Lung (tissue), 11 donors: ENCODE measurements at regions not wholly inside any gene's neighbourhood (a gene's known extent, or its start where the extent isn't known, plus 50 kb on each side); places are given as distances from the start of the nearest gene placed in this dataset.

Experiments
- ATAC-seq: fragments of 200-7000 bp; cut with Tn5 transposase; one replicate; pipeline ENCODE4 v1.9.1; 2020; ENCODE audit warnings: moderate number of reproducible peaks; ENCODE audit not compliant: insufficient read depth, low FRiP score
- DNase-seq, 3 donors: peaks; one replicate each; pipeline ENCODE4 v3.0.0-alpha.2; 2013 to 2017
- H3K27ac ChIP-seq, 2 donors: one replicate each; pipeline ENCODE4 v1.5.1; 2013; ENCODE audit warnings: mild to moderate bottlenecking in 2 of 2, moderate library complexity in 2 of 2, control low read depth in 1 of 2, inconsistent platforms in 1 of 2, low read depth in 1 of 2, low read length in 1 of 2
- H3K27me3 ChIP-seq, 3 donors: one replicate each; pipeline ENCODE4 v1.5.1; 2013; ENCODE audit warnings: low read length in 2 of 3; ENCODE audit not compliant: control insufficient read depth in 3 of 3, insufficient read depth in 3 of 3
- H3K36me3 ChIP-seq, 4 donors: one replicate each; pipeline ENCODE4 v1.5.1; 2013; ENCODE audit warnings: low read length in 4 of 4, mild to moderate bottlenecking in 1 of 4, moderate library complexity in 1 of 4; ENCODE audit not compliant: control insufficient read depth in 4 of 4, insufficient read depth in 4 of 4
- H3K4me1 ChIP-seq, 5 donors: one replicate each; pipeline ENCODE4 v1.5.1; 2013; ENCODE audit warnings: low read length in 5 of 5, mild to moderate bottlenecking in 2 of 5, moderate library complexity in 1 of 5; ENCODE audit not compliant: control insufficient read depth in 5 of 5, insufficient read depth in 5 of 5
- H3K4me3 ChIP-seq: one replicate; pipeline ENCODE4 v1.5.1; 2013; ENCODE audit warnings: mild to moderate bottlenecking, control low read depth, moderate library complexity
- H3K9ac ChIP-seq, 2 donors: one replicate each; pipeline ENCODE4 v1.5.1; 2013; ENCODE audit warnings: low read length in 2 of 2, control low read depth in 1 of 2; ENCODE audit not compliant: insufficient read depth in 1 of 2
- H3K9me3 ChIP-seq, 4 donors: one replicate each; pipeline ENCODE4 v1.5.1; 2013; ENCODE audit warnings: low read length in 3 of 4, mild to moderate bottlenecking in 1 of 4, moderate library complexity in 1 of 4; ENCODE audit not compliant: control insufficient read depth in 4 of 4, insufficient read depth in 3 of 4
- CTCF ChIP-seq: IDR thresholded peaks from 2 replicates; pipeline ENCODE4 v1.5.1; 2012; ENCODE audit warnings: mild to moderate bottlenecking; ENCODE audit errors: control extremely low read depth, extremely low read depth
- WGBS, 2 donors: extraction: QIAGEN DNeasy Blood & Tissue Kit; methylation state at CpG; one replicate each; pipeline ENCODE4 v1.1.7; 2013; 5-methylcytosine and 5-hydroxymethylcytosine counted together
- donor health status: control.
- donor health status: control.
- donor health status: Bipolar disorder and iron deficiency.
- donor health status: healthy.
- donor health status: DM: yes; HTN: yes; CAD: no.

- no peak for ATAC-seq
- Histone ChIP-seq H3K36me3 (no peaks in the 10 kb centered on the region), H3K4me1 (no peaks in the 10 kb centered on the region), H3K9ac (no peak overlapping the region), H3K9me3 (peaks cover 0 to 4% (median 0%) of the 10 kb centered on the region in 4 donors), H3K27me3 (no peaks in the 10 kb centered on the region), H3K4me3 (no peak overlapping the region), H3K27ac (no peak overlapping the region)
- TF ChIP-seq CTCF: no peak
- whole genome bisulfite sequencing, 2 donors: 46 to 56% methylated on average over 1 of the region's 1 CpG
- DNase-seq: no peak
These were observed 665.1 kb downstream of the RNF144B start for GRCh38 chr6:19052219-19052618.

- Histone ChIP-seq H3K4me3 (no peak overlapping the region), H3K9ac (no peak overlapping the region), H3K36me3 (no peaks in the 10 kb centered on the region), H3K27me3 (no peaks in the 10 kb centered on the region), H3K27ac (no peak overlapping the region), H3K9me3 (peaks cover 0 to 7% (median 1%) of the 10 kb centered on the region in 4 donors), H3K4me1 (no peaks in the 10 kb centered on the region)
- DNase-seq (peak in 2 of 3 donors; percentile 17 to 36), ATAC-seq (no peak)
- no peak for TF ChIP-seq CTCF
- 68 to 70% methylated on average over 4 of the region's 4 CpGs for WGBS, 2 donors
These were observed 672.0 kb downstream of the RNF144B start for GRCh38 chr6:19059102-19059501.

- DNase-seq (peak in 2 of 3 donors; percentile 26 to 45), ATAC-seq (no peak)
- peaks cover 0 to 5% (median 2%) of the 10 kb centered on the region in 4 donors for H3K9me3 ChIP-seq
- H3K36me3 ChIP-seq: no peaks in the 10 kb centered on the region
- no peak overlapping the region for H3K9ac ChIP-seq
- no peaks in the 10 kb centered on the region for H3K27me3 ChIP-seq
- no peak for TF ChIP-seq CTCF
- 80 to 88% methylated on average over 3 of the region's 3 CpGs for WGBS, 2 donors
- H3K4me1 ChIP-seq: peaks cover 0 to 6% (median 0%) of the 10 kb centered on the region in 5 donors
- no peak overlapping the region for H3K27ac ChIP-seq
- H3K4me3 ChIP-seq: no peak overlapping the region
These were observed 680.0 kb downstream of the RNF144B start for GRCh38 chr6:19067165-19067564.

- no peak for ATAC-seq
- peak; percentile 70 to 94 (median 92) for DNase-seq
- TF ChIP-seq CTCF: no peak
These were observed 683.4 kb downstream of the RNF144B start for GRCh38 chr6:19070520-19070919.

More at GRCh38 chr6:19070520-19070919, 683.4 kb downstream of the RNF144B start:
- no peak overlapping the region for H3K4me3 ChIP-seq
- no peak overlapping the region for H3K27ac ChIP-seq
- H3K9me3 ChIP-seq: peaks cover 0 to 1% (median 0%) of the 10 kb centered on the region in 4 donors
- no peak overlapping the region for H3K9ac ChIP-seq
- H3K36me3 ChIP-seq: peaks cover 0 to 3% (median 0%) of the 10 kb centered on the region in 4 donors
- H3K4me1 ChIP-seq: peaks cover 0 to 6% (median 0%) of the 10 kb centered on the region in 5 donors
- H3K27me3 ChIP-seq: no peaks in the 10 kb centered on the region
